NCI-H345 treated with DMSO at 0.1 percent for 48 hours (cell line): ENCODE measurements at regions not wholly inside any gene's neighbourhood (a gene's known extent, or its start where the extent isn't known, plus 50 kb on each side); places are given as distances from the start of the nearest gene placed in this dataset.

Experiments used
- DNase-seq: peaks from one replicate; lab custom pipeline; 2025; ENCODE audit not compliant: unreplicated experiment; lab: John Stamatoyannopoulos, UW

DNA sequence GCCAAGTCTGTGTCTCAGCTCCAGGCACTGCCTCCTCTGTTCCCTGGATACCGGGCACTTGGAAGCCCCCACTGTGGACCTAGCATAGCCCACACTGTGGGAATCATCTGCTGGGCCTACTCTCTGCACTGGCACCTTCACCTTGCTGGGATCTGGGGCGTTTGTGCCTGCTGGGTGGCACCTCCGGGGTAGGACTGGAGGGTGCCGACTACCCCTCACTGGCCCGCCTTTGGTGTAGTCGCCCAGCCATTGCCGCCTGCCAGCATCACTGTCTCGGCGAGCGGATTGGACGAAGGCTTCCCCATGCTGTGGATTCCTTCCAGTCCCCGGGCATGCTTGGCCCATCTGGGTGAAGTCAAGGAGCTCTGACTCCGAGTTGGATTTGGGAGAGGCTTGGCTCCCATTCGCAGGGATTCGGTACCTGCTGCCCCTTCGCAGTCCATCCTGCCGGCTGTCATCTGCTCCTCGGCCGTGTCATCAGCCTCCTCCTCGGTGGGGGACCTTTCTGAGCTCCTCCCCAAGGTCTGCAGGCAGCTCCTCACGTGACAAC is 180.6 kb upstream of the HDAC4 start:
- DNase-seq = no peak

DNA sequence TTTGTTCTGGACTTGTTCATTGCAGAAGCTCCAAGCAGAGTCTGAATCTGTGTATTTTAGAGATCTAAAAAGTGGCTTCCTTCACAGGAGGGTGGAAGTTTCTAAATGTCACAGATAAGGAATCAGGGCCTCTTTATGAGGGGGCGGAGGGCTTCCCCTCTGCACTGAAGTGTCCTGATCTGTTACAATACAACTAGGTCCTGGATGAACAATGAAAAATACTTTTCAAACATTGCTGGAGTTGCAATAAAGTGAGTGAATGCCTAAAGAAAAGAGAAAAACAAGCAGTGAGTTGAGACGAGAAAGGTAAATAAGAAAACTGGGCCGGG is 179.3 kb upstream of the HDAC4 start:
- no peak for DNase-seq

DNA sequence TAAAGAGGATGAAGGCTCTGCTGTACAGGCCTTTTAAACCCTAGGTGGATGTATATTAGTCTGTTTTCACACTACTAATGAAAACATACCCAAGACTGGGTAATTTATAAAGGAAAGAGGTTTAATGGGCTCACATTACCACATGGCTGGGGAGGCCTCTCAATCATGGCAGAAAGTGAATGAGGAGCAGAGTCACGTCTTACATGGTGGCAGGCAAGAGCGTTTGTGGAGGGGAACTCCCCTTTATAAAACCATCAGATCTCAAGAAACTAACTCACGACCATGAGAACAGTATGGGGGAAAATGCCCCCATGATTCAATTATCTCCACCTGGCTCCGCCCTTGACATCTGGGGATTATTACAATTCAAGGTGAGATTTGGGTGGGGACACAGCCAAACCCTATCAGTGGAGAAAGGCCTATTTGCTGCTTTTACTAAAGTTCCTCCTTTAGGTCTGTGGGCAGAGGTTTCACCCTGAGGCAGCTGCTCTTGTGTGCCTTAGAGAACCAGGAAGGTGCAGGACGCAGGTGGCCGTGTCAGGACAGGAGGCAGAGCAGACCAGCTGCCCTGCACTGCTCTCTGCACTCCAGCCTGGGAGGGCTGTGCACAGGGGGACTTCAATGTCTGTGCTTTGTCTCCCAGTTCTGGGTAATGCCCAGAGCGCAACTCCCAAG is 178.8 kb upstream of the HDAC4 start:
- no peak for DNase-seq

DNA sequence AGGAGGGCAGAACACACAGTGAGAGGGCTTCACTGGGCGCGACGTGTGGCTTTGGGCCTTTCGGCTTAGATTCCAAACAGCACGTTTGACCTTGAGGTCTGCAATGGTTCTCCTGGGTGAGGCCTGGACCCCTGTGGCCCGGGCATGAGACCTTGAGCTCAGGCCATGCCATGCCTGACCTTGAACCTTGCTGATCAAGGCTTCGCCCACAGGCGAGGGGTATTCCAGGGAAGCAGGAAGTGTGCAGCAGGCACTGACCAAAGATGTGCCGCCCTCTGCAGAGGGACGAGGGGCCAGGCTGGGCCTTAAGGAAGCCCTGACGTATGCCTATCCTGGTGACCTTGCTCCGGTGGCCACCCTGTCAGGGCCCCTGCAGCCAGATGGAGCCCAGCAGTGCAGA is 178.3 kb upstream of the HDAC4 start:
- no peak for DNase-seq

DNA sequence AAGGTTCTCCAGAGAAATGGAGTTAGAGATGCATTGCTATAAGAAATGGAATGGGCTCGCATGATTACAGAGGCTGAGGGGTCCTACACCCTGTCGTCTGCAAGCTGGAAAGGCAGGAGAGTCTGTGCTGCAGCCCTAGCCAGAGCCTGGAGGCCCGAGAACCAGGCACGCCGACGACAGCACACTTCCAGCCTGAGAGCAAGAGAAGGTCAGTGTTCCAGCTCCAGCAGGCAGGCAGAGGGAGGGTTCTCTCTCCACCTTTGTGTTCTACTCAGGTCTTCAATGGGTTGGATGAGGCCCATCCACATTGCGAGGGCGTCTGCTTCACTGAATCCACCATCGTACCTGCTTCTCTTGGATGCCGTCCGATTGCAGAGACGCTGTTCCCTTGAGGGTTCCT is 177.6 kb upstream of the HDAC4 start:
- no peak for DNase-seq

DNA sequence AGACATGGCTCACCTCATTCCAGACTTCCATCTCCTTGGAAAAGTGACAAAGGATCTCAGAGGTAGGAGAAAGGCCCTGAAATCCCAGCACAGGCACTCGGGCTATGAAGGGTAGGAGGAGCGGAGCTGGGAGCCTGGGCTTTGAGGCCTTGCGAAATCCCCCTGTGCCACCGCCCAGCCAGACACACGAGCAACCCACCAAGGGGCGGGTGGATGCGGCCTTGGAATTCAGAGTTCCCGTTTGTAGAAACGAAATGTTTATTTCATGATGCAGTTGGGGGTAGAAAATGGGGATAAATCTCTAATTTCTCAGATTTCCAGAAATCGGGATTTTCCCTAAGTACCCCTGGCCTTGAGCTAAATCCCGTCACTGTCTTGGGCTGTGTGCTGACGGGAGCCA is 177.1 kb upstream of the HDAC4 start:
- DNase-seq = no peak

DNA sequence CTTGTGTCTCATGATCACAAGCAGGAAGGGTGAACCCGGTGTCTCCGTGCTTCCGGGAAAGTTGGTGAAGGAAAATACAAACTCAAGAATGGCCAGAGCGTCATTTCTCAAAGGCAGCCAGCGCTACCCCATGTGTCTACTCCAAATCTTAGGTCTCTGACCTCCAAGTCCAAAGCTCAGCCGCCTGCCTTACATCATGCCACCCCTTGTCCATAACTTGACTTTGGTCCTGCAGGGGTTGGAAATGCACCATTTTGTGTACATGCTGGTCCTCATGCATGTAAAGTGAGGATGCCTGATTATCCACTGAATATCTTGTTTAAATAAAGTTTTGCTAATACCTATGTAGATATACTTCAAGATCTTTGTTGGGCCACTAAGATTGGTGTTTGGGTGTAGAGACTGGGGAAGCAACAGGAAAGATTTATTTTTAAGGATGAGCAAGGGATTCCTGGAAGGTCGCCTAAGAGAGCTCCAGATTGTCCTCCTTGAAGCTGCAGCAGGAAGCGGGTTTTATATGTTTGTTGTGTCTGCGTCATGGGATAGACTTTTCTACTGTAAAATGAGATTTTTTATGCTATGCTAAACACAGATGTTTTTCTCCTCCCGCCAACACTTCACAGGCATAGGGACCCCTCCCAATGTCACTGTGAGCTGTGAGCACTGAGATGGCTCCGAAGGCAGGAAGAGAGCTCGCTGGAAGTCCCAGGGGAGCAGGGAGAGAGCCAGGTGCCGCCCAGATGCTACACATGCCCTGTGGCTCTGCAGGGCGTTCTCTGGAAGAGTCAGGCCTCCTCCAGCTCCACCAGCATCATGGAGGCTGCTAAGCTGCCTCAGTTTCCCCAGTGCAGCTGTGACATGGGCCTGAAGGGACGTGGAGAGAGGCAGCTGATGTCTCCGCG is 176.2 kb upstream of the HDAC4 start:
- peak; percentile 3 for DNase-seq

DNA sequence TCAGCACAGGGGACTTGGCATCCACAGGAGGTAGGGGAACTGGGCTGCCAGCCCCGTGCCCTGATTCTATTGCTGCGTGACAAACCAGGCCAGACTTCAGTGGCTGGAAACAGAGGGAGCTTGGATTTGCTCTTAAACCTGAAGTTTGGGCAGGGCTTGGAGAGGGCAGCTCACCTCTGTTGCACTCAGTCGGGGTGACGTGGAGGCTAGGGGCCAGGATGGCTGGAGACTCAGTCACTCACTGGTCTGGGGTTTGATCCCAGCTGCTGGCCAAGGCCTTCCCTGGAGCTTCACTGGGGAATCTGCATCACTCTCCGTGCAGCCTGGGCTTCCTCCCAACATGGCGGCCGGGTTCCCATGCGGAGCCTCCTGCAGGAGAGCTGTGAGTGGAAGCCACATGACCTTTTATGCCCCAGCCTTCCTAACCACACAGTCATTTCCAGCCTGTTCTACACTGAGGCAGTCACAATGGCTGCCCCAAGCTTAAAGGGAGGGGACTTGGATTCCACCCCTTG is 175.2 kb upstream of the HDAC4 start:
- DNase-seq = no peak

DNA sequence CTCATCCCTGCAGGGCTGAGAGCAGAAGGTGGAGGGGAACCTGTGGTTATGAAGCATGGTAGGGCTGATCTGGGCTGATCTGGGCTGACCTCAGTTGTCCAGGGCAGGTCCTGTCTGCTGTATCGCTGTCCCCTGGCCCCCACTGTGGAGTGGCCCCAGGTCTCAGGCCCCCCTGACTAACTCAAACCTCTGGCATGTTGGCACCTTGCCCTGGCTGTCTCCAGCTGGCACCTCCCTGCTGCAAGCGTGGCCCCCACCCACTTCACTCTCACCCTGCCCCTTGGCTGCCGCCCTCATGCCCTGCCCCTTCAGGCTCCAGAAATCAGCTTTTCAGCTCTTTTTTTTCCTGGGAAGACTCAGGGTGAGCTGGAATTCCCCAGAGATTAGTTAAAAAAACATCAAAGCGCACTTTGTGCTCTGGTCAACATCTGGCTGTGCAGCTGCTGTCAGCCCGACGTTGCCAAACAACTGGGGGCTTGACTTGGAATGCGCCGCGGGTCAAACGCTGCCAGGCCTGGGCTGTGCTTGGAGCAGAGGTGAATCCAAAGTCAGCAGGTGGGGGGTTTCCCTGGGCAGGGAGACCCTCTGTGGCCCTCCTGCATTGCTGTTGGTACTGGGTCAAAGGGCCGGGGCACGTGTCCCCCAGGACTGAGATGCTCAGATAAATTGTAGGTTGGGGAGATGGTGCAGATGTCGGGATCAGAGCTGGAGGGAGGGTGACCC is 173.8 kb upstream of the HDAC4 start:
- no peak for DNase-seq

DNA sequence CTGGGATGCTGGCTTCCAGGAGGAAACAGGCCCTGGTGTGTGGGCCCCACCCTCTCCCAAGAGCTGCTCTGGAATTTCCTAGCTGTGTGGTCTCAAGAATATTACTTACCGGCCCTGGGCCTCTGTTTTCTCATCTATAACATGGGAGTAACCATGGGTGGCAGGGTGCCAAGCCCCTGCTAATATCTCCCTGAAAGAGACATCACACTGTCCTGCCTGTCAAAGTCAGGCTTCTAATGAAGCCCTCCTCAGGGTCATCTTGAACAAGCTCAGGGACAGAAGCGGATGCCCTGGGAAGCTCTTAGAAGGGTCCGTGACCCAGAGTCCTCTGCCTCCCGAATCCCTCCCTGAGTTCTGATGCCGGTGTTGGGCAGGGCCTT is 173.2 kb upstream of the HDAC4 start:
- DNase-seq = no peak

DNA sequence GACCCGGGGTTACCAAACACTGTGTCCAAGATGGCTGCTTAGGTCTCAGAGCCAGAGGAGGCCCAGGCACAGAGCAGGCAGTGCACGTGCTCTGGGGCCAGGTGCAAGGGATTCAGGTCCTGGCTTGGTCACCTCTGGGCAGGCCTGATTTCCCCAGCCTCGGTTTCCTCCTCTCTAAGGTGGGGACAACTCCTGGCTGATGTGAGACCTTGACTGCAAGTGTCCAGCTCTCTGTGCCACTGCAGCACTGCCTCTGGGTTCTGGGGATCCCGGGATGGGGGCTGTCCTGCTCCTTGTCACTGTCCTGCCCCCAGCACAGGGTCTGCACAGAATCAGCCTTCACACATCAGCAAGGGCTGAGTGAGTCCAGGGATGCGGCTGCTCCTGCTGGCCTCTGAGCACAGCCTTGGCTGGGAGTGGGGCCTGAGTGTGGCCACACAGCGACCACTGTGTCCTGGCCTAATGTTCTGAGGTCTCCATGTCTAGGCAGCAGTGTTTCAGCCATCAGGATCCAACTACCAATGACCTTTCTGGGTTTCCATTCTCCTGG is 170.2 kb upstream of the HDAC4 start:
- DNase-seq = no peak

DNA sequence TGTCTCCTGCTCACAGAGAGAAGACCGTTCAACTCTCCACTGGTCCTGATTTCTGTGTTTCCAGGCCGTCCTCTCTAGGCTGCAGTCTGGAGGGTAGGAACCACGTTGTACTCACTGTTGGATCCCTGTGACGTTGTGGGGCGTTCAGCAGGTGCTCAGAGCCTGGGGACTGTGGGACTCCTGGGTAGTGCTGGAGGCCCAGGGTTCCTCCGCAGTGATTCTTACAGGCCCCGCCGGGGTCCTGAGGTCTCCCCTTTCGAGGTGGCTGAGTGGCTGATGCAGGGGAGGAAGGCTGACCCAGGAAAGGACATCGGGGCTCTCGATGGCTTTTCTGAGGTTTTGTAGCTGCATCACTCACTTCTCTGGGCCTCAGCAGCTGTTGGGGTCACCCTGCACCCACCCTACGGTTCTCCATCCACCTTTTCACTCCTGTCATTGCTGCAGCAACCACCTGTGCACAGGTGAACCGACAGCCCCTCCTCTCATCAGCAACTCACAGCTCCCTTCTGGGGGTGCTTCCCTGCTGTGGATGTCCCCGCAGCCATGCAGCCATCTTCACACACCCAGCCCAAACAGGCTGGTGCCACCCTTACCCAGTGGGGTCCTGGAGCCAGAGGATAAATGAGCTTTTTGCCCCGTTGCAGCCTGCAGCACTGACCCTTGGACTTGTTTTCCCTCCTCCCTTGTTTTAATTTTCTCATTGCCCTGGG is 169.6 kb upstream of the HDAC4 start:
- no peak for DNase-seq

DNA sequence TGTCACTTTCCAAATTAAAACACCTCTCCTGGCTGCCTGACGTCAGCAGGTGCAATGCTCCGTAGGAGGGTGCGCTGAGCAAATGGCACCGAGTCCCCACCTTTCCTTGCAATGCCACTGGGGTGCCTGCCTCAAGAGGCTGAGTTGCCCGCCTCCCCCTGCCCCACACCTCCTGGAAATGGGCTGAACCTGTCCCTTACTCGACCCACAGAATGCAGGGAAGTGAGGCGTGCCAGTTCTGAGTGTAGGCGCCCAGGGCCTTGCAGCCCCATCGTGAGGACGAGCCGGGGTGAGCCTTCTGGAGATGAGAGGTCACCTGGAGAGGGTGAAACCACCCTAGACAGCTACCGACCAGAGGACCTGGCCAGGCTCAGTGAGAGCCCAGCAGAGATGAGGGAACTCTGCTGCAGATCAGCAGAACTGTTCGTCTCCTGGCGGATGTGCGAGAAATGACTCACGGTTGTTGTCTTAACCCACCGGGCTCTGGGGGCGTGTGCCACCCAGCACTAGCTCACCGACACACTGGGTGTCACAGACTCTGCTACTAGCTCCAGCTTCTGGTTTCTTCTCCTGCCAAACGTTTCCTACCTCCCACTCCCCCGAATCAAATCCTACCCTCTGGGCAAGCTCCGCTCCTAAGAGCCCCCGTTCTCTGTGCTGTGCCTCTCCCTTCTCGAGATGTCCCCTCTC is 168.7 kb upstream of the HDAC4 start:
- DNase-seq = no peak

DNA sequence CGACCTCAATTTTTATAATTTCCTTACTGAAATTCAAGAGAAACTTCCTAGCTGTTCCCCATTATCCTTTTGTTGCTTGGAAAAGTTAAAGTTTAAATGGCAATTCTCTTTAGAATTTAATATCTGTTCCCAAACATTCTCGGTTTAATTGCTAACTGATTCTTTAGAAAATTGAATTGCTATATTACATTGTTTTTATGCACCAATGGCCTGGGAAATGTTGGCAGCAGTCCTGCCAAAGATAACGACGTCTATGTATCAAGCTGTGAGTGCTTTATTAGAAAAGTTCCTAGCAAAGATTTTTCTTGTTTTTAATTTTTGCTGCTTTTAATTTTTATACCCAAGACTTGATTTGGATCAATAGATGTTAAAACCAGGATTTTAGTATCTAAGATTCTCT is 167.8 kb upstream of the HDAC4 start:
- no peak for DNase-seq

DNA sequence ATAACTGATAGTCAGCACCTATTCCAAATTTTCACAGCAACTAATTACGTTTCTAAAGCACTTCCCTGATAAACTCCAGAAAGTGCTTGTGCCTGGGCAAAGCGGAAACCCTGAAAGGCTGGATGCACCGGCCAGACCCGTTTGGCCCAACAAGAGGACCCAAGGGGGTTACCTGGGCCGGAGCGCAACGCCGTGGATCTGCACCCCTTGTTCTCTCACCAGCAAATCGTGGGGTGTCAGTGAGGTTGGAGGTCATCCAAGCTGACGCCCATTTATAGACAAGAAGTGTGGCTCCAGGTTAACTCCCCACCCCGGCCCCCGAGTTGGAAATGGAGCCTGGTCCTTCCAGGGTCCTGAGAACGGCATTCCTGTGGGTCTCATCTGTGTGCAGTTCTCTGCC is 167.0 kb upstream of the HDAC4 start:
- DNase-seq = no peak

DNA sequence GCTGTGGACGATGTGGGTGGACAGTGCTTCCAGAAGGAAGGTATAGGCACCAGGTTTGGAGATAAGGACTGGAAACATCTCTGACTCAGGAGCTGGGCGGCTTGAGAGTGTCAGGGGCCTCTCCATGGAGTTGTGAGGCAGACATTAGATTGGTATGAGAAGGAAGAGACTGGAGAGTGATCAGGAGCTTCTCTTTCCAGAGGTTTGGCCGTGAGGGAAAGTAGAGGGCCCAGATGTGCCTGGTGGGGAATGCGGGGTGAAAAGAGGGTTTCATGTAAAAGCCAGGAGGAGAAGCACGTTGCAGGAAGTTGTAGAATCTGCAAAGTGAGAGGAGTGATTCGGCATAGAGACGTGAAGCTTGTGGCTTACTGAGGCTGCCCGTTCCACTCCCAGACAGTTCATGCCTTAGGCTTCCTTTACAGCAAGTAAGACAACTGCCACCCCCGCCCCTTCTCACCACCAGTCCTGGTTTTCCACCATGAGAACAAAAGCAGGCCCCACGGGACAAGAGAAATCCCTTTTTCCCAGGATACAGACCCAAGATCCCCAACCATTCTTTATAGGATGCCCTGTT is 166.3 kb upstream of the HDAC4 start:
- no peak for DNase-seq

DNA sequence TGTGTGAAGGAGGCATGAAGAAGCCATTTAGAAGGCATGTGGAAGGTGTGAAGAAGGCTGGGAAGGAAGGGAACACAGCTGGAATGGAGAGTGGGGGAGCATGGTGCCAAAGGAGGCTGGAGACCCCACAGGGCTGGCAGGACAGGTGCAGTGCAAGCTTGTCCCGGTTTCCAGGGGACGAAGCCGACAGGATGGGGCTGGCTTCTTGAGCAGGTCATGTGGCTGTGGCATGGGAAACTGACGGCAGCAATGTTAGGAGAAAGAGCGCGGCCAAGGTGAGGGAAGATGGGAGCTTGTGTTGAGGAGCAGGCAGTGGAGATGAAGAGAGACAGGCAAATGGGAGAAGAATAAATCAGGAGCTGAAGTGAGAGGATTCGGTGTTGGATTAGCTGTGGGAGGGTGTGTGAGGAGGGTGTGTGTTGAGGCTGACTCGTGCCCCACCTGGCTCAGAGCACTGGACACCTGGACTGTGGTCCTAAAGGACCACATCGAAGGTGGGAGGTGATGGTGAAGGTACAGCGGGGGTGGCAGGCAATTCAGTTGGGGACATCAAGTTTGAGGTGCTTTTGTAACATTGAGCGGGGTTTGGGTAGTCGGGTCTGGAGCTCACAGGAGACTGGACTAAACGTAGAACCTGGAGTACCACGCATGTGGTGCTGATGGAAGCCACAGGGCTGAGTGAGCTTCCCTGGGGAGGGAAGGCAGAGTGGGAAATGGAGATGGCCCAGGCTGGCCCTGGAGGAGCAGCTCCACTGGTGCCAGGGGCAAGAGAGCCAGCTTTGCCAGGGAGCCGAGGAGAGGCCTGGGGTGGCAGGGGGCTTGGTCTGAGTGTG is 165.6 kb upstream of the HDAC4 start:
- no peak for DNase-seq

DNA sequence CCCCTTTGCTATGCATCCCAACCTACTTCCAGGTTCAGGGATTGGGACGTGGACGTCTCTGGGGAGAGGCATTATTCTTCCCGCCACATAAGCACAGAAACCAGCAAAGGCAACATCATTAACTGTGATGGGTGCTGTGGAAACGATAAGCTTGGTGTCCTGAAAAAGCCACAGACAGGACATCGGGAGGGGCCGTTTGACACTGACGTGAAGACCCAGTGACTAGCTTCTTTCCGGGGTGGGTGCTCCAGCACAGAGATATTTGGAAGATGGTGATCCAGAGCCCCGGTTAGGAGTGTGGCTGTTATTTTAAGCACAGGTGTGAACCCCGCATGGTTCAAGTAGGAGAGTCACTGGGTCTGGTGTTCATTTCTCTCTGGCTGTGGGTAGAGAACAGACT is 163.8 kb upstream of the HDAC4 start:
- DNase-seq = no peak

DNA sequence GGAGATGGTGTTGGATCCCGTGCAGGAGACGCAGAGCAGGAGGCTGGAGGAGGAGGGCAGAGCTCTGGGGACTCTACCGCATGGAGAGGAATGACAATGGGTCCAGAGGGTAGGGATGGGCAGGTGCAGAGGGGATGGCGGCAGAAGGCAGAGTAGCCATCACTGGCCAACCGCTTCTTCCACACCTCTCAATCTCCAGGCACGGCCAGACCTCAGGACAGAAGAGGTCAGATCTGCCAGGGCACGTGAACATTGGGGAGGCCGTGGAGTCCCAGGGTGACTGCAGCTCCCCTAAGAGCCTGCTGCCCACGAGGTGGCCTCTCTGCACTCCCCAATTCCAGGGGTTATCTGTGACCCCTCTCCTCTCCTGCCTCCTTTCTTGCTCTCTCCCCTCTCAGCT is 162.7 kb upstream of the HDAC4 start:
- DNase-seq = no peak
